K562 (cell line): ENCODE measurements at regions not wholly inside any gene's neighbourhood (a gene's known extent, or its start where the extent isn't known, plus 50 kb on each side); places are given as distances from the start of the nearest gene placed in this dataset.

Source experiments
- ATAC-seq: fragments of 200-7000 bp; cut with Tn5 transposase; 3 replicates; pipeline ENCODE4 v1.9.1; 2020; ENCODE audit warnings: moderate library complexity
- BruUV-seq: library from RNA; stranded (reverse); fragments of 400-500 nt; replicated peaks from 2 replicates; lab custom pipeline; 2021; lab: Mats Ljungman, UMichigan
- CTCF ChIA-PET: fragments of 300-600 bp; formaldehyde crosslinking; extraction: SDS; loops from one replicate; lab custom pipeline; 2021; ENCODE audit warnings: low intra/inter-chr PET ratio; lab: Yijun Ruan, JAX
- POLR2A ChIA-PET: fragments of 300-600, 350-650 bp; sonication (Branson Sonifier 250); formaldehyde crosslinking; extraction: SDS; loops from one replicate; lab custom pipeline; 2021; ENCODE audit warnings: antibody characterized with exemption, inconsistent platforms; lab: Yijun Ruan, JAX
- DNase-seq, 4 experiments: peaks; one replicate each; pipeline versions ENCODE4 v3.0.0 to v3.0.0-alpha.2; 2011 to 2018; ENCODE audit warnings: low spot score in 3 of 4, mixed read lengths in 3 of 4; ENCODE audit errors: extremely low read depth in 1 of 4
- FAIRE-seq: peaks from 2 replicates; lab custom pipeline; 2011; peaks lifted over from hg19 to GRCh38; lab: Jason Lieb, UNC
- H2AFZ ChIP-seq: 2 replicates; pipeline ENCODE4 v1.6.0; 2011; ENCODE audit warnings: low read depth, low read length, control low read depth, inconsistent platforms
- H3K27ac ChIP-seq: fragments of 200-600 bp; 3 replicates; pipeline ENCODE4 v1.8.0; 2011; ENCODE audit warnings: low read depth, mild to moderate bottlenecking, control low read depth, inconsistent platforms, low read length, moderate library complexity, mixed read lengths; ENCODE audit errors: extremely low read depth
- H3K27me3 ChIP-seq, 2 experiments: fragments of 300-600 bp in 1 of 2; 2 replicates in 1 of 2; 3 replicates in 1 of 2; pipeline versions ENCODE4 v1.6.0 to v1.8.0; 2011; ENCODE audit warnings: inconsistent platforms in 2 of 2, low read length in 2 of 2, mild to moderate bottlenecking in 1 of 2, mixed read lengths in 1 of 2, moderate library complexity in 1 of 2; ENCODE audit not compliant: control insufficient read depth in 2 of 2, insufficient read depth in 2 of 2
- H3K36me3 ChIP-seq: fragments of 300-600 bp; 3 replicates; pipeline ENCODE4 v1.8.0; 2011; ENCODE audit warnings: mild to moderate bottlenecking, low read length, inconsistent platforms; ENCODE audit not compliant: control insufficient read depth, insufficient read depth
- H3K4me1 ChIP-seq, 2 experiments: fragments of 200-600 bp in 1 of 2; replicated peaks in 1 of 2; 2 replicates in 1 of 2; 3 replicates in 1 of 2; pipeline versions ENCODE4 v1.5.1 to v1.8.0; 2011; ENCODE audit warnings: inconsistent platforms in 2 of 2, low read length in 2 of 2, mild to moderate bottlenecking in 1 of 2, mixed read lengths in 1 of 2, moderate library complexity in 1 of 2; ENCODE audit not compliant: control insufficient read depth in 2 of 2, insufficient read depth in 2 of 2
- H3K4me2 ChIP-seq: 2 replicates; pipeline ENCODE4 v1.6.1; 2011; ENCODE audit warnings: low read length, control low read depth, inconsistent platforms, mixed read lengths; ENCODE audit not compliant: insufficient read depth
- H3K4me3 ChIP-seq: fragments of 200-600 bp; sonication (generic), shearing (Covaris generic); 2 replicates; pipeline ENCODE4 v1.5.1; 2016; ENCODE audit warnings: control low read depth, inconsistent platforms
- H3K79me2 ChIP-seq: fragments of 200-600 bp; 3 replicates; pipeline ENCODE4 v1.8.0; 2011; ENCODE audit warnings: low read length, inconsistent platforms; ENCODE audit not compliant: control insufficient read depth, insufficient read depth
- H3K9ac ChIP-seq, 2 experiments: 2 replicates each; pipeline versions ENCODE4 v1.6.0 to v1.6.1; 2011; ENCODE audit warnings: low read depth in 2 of 2, low read length in 2 of 2, control low read depth in 1 of 2, inconsistent platforms in 1 of 2, mild to moderate bottlenecking in 1 of 2, mixed read lengths in 1 of 2; ENCODE audit not compliant: insufficient read depth in 1 of 2
- H3K9me1 ChIP-seq: one replicate; pipeline ENCODE4 v1.6.0; 2011; ENCODE audit warnings: inconsistent platforms, mild to moderate bottlenecking, low read length, moderate library complexity; ENCODE audit not compliant: control insufficient read depth, insufficient read depth
- H3K9me3 ChIP-seq: replicated peaks from 2 replicates; pipeline ENCODE4 v1.5.1; 2011; ENCODE audit warnings: low read depth, low read length, inconsistent platforms; ENCODE audit not compliant: control insufficient read depth, insufficient read depth
- H4K20me1 ChIP-seq: replicated peaks from 2 replicates; pipeline ENCODE4 v1.6.1; 2011; ENCODE audit warnings: low read length, inconsistent platforms, mixed read lengths; ENCODE audit not compliant: control insufficient read depth, insufficient read depth
- BMI1 ChIP-seq: fragments of 150-350 bp; IDR thresholded peaks from 2 replicates; pipeline ENCODE4 v1.6.1; 2014; ENCODE audit warnings: low read length
- ILF3 ChIP-seq: fragments of 450-650 bp; IDR thresholded peaks from 2 replicates; pipeline ENCODE4 v1.6.1; 2018; ENCODE audit warnings: antibody characterized with exemption, mild to moderate bottlenecking, moderate library complexity, borderline replicate concordance
- KLF10 ChIP-seq: fragments of 250-450 bp; sonication (Bioruptor Pico); IDR thresholded peaks from 2 replicates; pipeline ENCODE4 v1.6.1; 2021; ENCODE audit warnings: matching md5 sums
- LEF1 ChIP-seq: fragments of 450-650 bp; IDR thresholded peaks from 2 replicates; pipeline ENCODE4 v1.6.1; 2016; ENCODE audit warnings: mild to moderate bottlenecking
- TCFL5 ChIP-seq: fragments of 250-450 bp; sonication (Bioruptor Pico); conservative IDR thresholded peaks from 2 replicates; pipeline ENCODE4 v1.6.1; 2021; ENCODE audit warnings: mild to moderate bottlenecking, moderate library complexity, matching md5 sums
- ZFX ChIP-seq: sonication (generic); formaldehyde crosslinking; IDR thresholded peaks from 2 replicates; pipeline ENCODE4 v1.8.0; 2022; ENCODE audit warnings: mild to moderate bottlenecking, missing genetic modification reagents, moderate library complexity
- ZNF561 ChIP-seq: fragments of 450-650 bp; formaldehyde crosslinking; conservative IDR thresholded peaks from 2 replicates; pipeline ENCODE4 v1.4.0; 2020; ENCODE audit warnings: mild to moderate bottlenecking, moderate library complexity
- in situ Hi-C: fragments of 300-500 bp; cut with MboI; formaldehyde crosslinking; loops from 4 replicates; pipeline ENCODE4 v1.15.0; 2018; ENCODE audit warnings: inconsistent platforms, mixed read lengths
- intact Hi-C: fragments of 100-400 bp; cut with micrococcal nuclease; formaldehyde crosslinking; loops from 2 replicates; pipeline ENCODE4 v1.14.2; 2022
- TF ChIP-seq, protein P1 (sequence below), 2 experiments: fragments of 450-650 bp in 1 of 2; sonication (generic) in 1 of 2; formaldehyde crosslinking; conservative IDR thresholded peaks; 2 replicates each; pipeline versions ENCODE4 v1.4.0 to v1.8.1; 2020 to 2022; ENCODE audit warnings: mild to moderate bottlenecking in 1 of 2, missing genetic modification reagents in 1 of 2

GRCh38 chr12:5301539-5301938 lies 130.4 kb upstream of the NTF3 start:
- Histone ChIP-seq H2AFZ (no peak overlapping the region), H3K4me1 (no peaks in the 10 kb centered on the region), H3K9ac (no peak overlapping the region), H3K4me3 (no peak overlapping the region), H3K79me2 (no peaks in the 10 kb centered on the region)
- no TSS peak for BruUV-seq
- CTCF ChIA-PET, result no interaction called here
- no peak for DNase-seq
- intact Hi-C loops, result no loop called here
- TF ChIP-seq TCFL5 (CRISPR knock-in tag) (no peak), LEF1 (no peak), ILF3 (no peak), BMI1 (no peak), ZNF561 (CRISPR knock-in tag) (no peak), KLF10 (CRISPR knock-in tag) (no peak), ZFX (CRISPR knock-in tag) (no peak)
- TF ChIP-seq, protein P1, sequence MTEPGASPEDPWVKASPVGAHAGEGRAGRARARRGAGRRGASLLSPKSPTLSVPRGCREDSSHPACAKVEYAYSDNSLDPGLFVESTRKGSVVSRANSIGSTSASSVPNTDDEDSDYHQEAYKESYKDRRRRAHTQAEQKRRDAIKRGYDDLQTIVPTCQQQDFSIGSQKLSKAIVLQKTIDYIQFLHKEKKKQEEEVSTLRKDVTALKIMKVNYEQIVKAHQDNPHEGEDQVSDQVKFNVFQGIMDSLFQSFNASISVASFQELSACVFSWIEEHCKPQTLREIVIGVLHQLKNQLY (CRISPR knock-in tag; conservative IDR thresholded peaks at IDR 0.05), result no peak
- TF ChIP-seq, all 486 proteins: peak for 0
- Histone ChIP-seq H3K9me1 (no peaks in the 10 kb centered on the region), H3K9me3 (no peaks in the 10 kb centered on the region), H4K20me1 (no peaks in the 10 kb centered on the region), H3K27me3 (no peaks in the 10 kb centered on the region), H3K27ac (no peak overlapping the region), H3K36me3 (no peaks in the 10 kb centered on the region), H3K4me2 (no peak overlapping the region)
- in situ Hi-C loops, result no loop called here
- POLR2A ChIA-PET, result interaction anchor here (0.6 kb wide), 1 partner anchor 227 kb away, joined by 3 read pairs; no protein-coding TSS in a partner anchor
- ATAC-seq (no peak), FAIRE-seq (no peak)
